ENCODE measurements at regions not wholly inside any gene's neighbourhood (a gene's known extent, or its start where the extent isn't known, plus 50 kb on each side); places are given as distances from the start of the nearest gene placed in this dataset.

DNA sequence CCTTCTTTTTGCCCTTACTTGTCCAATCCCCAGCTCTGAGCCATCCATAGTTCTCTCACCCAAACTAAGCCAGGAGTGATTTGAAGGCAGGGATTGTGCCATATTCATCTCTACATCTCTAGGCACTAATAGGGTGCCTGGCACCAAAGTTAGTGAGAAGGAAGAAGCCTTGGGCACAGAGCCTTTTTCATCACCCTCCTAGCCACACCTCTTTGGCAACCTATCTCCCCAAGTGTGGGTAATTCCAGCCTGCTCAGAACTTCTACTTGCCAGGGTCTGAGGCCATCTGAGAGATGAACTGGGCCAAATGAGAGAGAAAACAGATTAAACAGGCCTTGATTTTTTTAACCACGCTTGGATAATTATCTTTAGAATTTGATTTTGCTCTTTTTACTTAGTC is 61.3 kb downstream of the PHLDA1 start:
- TF ChIP-seq, protein P1, sequence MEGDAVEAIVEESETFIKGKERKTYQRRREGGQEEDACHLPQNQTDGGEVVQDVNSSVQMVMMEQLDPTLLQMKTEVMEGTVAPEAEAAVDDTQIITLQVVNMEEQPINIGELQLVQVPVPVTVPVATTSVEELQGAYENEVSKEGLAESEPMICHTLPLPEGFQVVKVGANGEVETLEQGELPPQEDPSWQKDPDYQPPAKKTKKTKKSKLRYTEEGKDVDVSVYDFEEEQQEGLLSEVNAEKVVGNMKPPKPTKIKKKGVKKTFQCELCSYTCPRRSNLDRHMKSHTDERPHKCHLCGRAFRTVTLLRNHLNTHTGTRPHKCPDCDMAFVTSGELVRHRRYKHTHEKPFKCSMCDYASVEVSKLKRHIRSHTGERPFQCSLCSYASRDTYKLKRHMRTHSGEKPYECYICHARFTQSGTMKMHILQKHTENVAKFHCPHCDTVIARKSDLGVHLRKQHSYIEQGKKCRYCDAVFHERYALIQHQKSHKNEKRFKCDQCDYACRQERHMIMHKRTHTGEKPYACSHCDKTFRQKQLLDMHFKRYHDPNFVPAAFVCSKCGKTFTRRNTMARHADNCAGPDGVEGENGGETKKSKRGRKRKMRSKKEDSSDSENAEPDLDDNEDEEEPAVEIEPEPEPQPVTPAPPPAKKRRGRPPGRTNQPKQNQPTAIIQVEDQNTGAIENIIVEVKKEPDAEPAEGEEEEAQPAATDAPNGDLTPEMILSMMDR (IDR thresholded peaks at IDR 0.05; ENCODE audit: low read depth, low read length), result no peak
- TF ChIP-seq EZH2phosphoT487 (IDR thresholded peaks at IDR 0.05; ENCODE audit: low read depth), result no peak
